Retinal pigment epithelial cell (primary cell): ENCODE measurements at regions not wholly inside any gene's neighbourhood (a gene's known extent, or its start where the extent isn't known, plus 50 kb on each side); places are given as distances from the start of the nearest gene placed in this dataset.

ENCODE experiments used
- DNase-seq: peaks from one replicate; pipeline ENCODE4 v3.0.0-alpha.2; 2010; ENCODE audit warnings: low read depth
- H3K4me3 ChIP-seq: 2 replicates; pipeline ENCODE4 v1.5.1; 2011; ENCODE audit warnings: mild to moderate bottlenecking, low read length, control low read depth, moderate library complexity
- TF ChIP-seq, protein P1 (sequence below): conservative IDR thresholded peaks from 2 replicates; pipeline ENCODE4 v1.5.1; 2011; ENCODE audit warnings: low read depth, low read length, control low read depth, inconsistent platforms

DNA sequence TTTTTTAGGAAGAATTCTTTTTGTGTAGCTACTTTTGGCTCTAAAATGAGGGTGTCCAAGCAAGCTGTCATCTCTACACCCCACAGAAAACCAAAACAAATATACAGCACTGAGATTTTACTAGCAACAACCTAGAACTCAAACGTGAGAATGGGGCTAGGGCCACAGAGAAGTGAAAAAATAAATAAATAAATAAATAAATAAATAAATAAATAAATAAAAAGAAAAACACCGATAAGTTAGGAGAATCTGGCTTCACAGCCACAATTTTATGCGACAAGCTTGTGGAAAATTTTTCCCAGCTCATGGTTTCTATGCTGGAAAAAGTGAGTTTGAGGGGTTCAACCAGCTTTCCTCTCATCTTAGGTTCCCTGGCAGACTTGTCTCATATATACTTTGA, 324.6 kb upstream of the TACR3 start:
- TF ChIP-seq, protein P1, sequence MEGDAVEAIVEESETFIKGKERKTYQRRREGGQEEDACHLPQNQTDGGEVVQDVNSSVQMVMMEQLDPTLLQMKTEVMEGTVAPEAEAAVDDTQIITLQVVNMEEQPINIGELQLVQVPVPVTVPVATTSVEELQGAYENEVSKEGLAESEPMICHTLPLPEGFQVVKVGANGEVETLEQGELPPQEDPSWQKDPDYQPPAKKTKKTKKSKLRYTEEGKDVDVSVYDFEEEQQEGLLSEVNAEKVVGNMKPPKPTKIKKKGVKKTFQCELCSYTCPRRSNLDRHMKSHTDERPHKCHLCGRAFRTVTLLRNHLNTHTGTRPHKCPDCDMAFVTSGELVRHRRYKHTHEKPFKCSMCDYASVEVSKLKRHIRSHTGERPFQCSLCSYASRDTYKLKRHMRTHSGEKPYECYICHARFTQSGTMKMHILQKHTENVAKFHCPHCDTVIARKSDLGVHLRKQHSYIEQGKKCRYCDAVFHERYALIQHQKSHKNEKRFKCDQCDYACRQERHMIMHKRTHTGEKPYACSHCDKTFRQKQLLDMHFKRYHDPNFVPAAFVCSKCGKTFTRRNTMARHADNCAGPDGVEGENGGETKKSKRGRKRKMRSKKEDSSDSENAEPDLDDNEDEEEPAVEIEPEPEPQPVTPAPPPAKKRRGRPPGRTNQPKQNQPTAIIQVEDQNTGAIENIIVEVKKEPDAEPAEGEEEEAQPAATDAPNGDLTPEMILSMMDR, result no peak
- DNase-seq, result no peak
- no peak overlapping the region for H3K4me3 ChIP-seq

DNA sequence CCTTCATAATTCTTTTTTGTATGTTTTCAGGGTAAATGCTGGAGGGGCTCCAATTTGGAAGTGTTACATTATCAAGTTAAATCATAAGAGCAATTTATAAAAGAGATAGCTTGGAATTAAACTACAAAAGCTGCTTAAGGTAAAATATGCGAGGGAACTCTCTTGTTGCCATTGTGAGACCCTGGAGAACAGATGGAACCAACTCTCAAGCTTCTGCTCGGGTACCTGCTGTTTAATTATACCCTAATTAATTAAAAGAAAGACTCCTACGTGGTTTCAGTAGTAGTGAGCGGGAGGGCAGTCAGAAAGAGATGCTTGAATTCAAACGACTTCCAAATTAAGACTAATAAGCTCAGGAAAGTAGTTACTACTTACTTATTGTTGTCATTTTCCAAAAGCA, 313.1 kb upstream of the TACR3 start:
- H3K4me3 ChIP-seq, result no peak overlapping the region
- DNase-seq, result no peak
- TF ChIP-seq, protein P1, result no peak

DNA sequence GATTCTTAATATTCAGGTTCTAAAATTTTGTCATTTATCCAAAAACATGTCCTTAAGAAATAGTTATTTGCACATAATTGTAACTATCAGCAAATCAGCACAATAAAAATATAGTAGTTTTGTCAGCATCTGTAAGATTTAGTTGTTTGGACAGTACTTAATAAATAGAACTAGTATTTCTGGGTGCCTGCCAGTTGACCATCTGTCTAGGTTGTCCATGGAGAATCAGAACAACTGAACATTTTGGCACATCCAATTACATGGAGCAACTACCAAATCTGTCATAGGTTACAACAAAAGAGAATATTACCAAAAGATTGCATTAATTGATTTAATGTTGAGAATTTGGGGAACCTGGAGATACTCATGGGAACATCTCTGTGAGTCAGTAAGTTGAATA, 305.5 kb upstream of the TACR3 start:
- no peak for DNase-seq
- H3K4me3 ChIP-seq, result no peak overlapping the region
- TF ChIP-seq, protein P1, result no peak

DNA sequence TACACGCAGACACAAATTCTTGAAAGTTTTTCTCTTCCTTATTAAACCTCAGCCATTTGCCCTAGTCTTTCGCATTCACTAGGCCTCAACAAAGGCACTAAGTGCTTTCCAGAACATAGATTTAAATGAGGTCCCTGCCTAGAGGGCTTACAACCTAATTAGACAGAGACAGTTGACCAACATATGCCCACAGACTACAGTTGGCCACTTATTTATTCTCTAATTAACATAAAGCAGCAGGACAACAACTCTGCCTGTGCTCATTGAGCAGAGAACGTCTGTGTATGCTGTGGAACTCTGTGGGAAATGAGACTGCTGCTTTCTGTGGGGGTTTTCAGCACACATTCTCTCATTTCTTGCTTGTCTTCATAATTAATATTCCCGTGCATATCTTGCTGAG, 303.0 kb upstream of the TACR3 start:
- no peak overlapping the region for H3K4me3 ChIP-seq
- TF ChIP-seq, protein P1, result no peak
- DNase-seq, result no peak

DNA sequence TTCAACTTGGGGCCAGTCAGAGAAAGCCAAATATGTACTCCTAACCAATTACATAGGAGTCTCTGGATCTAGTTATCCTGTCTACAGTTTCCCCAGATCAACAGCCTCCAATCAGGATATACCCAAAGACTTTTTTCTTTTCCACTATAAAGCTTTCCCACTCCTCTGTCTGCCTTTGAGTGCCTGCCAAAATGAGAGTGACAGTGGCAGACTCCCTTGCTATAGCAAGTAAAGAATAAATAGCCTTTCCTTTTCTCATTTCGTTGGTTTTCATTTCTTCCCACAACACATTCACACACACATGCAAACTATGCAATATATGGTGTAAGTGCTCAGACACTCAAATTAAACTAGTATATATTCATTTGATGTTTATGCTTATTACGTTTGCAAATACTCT, 302.4 kb upstream of the TACR3 start:
- DNase-seq, result no peak
- no peak overlapping the region for H3K4me3 ChIP-seq
- TF ChIP-seq, protein P1, result no peak

DNA sequence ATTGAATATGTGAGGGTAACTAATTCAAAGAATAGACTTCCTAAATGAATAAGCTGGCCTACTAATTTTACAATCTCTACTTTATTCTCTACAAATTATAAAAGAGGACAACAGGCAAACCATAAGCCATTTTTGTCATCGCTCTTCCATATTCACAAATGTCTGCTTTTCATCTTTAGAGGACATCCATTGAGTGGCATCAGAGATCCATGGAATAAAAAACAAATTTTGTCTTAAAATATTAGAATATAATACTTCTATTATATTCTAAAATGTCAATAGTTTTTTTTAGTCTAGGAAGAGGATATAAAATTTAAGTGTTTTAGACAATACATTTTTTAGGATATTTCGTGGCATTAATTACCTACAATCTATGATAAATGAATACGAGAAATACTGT, 300.9 kb upstream of the TACR3 start:
- no peak for DNase-seq
- TF ChIP-seq, protein P1, result no peak
- H3K4me3 ChIP-seq, result no peak overlapping the region

DNA sequence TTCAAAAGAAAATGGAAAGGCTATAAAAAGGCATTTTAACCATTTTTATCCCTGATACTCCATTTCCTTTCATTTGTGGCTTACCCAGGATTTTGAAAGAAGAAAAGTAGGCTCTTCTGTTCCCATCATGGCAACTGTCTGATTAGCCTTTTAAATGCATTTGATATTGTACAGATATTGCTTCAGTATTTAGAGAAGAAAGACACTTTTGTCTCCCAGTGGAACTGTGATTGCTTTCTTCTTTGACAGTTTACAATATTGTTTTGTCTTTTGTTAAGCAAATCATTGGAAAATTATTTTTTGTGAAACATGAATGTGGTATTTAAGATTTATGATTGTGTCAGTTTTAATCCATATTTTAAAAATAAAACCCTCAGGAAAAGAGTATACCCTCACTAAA, 297.4 kb upstream of the TACR3 start:
- DNase-seq, result no peak
- H3K4me3 ChIP-seq, result no peak overlapping the region
- TF ChIP-seq, protein P1, result no peak
